ENCODE measurements at regions not wholly inside any gene's neighbourhood (a gene's known extent, or its start where the extent isn't known, plus 50 kb on each side); places are given as distances from the start of the nearest gene placed in this dataset.

GRCh38 chr18:28692337-28692736 lies 515.4 kb upstream of the CDH2 start:
- no peak for DNase-seq (ENCODE audit: low spot score)
- Histone ChIP-seq H3K4me1 (ENCODE audit: insufficient read depth, low read length, poor library complexity, severe bottlenecking) (peaks cover 4% of the 10 kb centered on the region), H3K27ac (ENCODE audit: low read depth, low read length, poor library complexity, severe bottlenecking) (no peak overlapping the region), H3K4me3 (ENCODE audit: low read depth, low read length, poor library complexity, severe bottlenecking) (no peak overlapping the region), H3K27me3 (replicated peaks; ENCODE audit: insufficient read depth, low read depth, low read length, poor library complexity) (no peaks in the 10 kb centered on the region), H3K36me3 (ENCODE audit: insufficient read depth, low read length, poor library complexity, severe bottlenecking) (no peaks in the 10 kb centered on the region), H3K9me3 (ENCODE audit: low read depth, low read length, poor library complexity, severe bottlenecking) (no peaks in the 10 kb centered on the region)
- POLR2A ChIA-PET (ENCODE audit: low non-redundant PET), result no interaction called here
- no TSS peak for BruUV-seq (replicated peaks)
- TF ChIP-seq EZH2 (IDR thresholded peaks at IDR 0.05; ENCODE audit: borderline replicate concordance, low read depth, low read length, poor library complexity, severe bottlenecking), result no peak
- TF ChIP-seq CTCF (conservative IDR thresholded peaks at IDR 0.05; ENCODE audit: low read depth, low read length), result no peak
- intact Hi-C loops (cut with micrococcal nuclease; ENCODE audit: unreplicated experiment), result no loop called here
- CTCF ChIA-PET, result no interaction called here

GRCh38 chr18:28691496-28691840 lies 514.5 kb upstream of the CDH2 start:
- no peak for TF ChIP-seq CTCF (conservative IDR thresholded peaks at IDR 0.05; ENCODE audit: low read depth, low read length)
- no peak for TF ChIP-seq EZH2 (IDR thresholded peaks at IDR 0.05; ENCODE audit: borderline replicate concordance, low read depth, low read length, poor library complexity, severe bottlenecking)
- no TSS peak for BruUV-seq (replicated peaks)
- intact Hi-C loops (cut with micrococcal nuclease; ENCODE audit: unreplicated experiment), result loop anchor here (2.0 kb wide), 1 partner anchor 13 kb away; no protein-coding TSS in a partner anchor
- Histone ChIP-seq H3K9me3 (ENCODE audit: low read depth, low read length, poor library complexity, severe bottlenecking) (no peaks in the 10 kb centered on the region), H3K27me3 (replicated peaks; ENCODE audit: insufficient read depth, low read depth, low read length, poor library complexity) (no peaks in the 10 kb centered on the region), H3K27ac (ENCODE audit: low read depth, low read length, poor library complexity, severe bottlenecking) (no peak overlapping the region), H3K4me1 (ENCODE audit: insufficient read depth, low read length, poor library complexity, severe bottlenecking) (peaks cover 4% of the 10 kb centered on the region), H3K36me3 (ENCODE audit: insufficient read depth, low read length, poor library complexity, severe bottlenecking) (no peaks in the 10 kb centered on the region), H3K4me3 (ENCODE audit: low read depth, low read length, poor library complexity, severe bottlenecking) (no peak overlapping the region)
- POLR2A ChIA-PET (ENCODE audit: low non-redundant PET), result no interaction called here
- DNase-seq (ENCODE audit: low spot score), result no peak
- CTCF ChIA-PET, result no interaction called here

- Histone ChIP-seq H3K36me3 (ENCODE audit: insufficient read depth, low read length, poor library complexity, severe bottlenecking) (no peaks in the 10 kb centered on the region), H3K27ac (ENCODE audit: low read depth, low read length, poor library complexity, severe bottlenecking) (no peak overlapping the region), H3K4me3 (ENCODE audit: low read depth, low read length, poor library complexity, severe bottlenecking) (no peak overlapping the region), H3K4me1 (ENCODE audit: insufficient read depth, low read length, poor library complexity, severe bottlenecking) (peaks cover 4% of the 10 kb centered on the region), H3K9me3 (ENCODE audit: low read depth, low read length, poor library complexity, severe bottlenecking) (no peaks in the 10 kb centered on the region), H3K27me3 (replicated peaks; ENCODE audit: insufficient read depth, low read depth, low read length, poor library complexity) (no peaks in the 10 kb centered on the region)
- no TSS peak for BruUV-seq (replicated peaks)
- no peak for TF ChIP-seq EZH2 (IDR thresholded peaks at IDR 0.05; ENCODE audit: borderline replicate concordance, low read depth, low read length, poor library complexity, severe bottlenecking)
- no peak for TF ChIP-seq CTCF (conservative IDR thresholded peaks at IDR 0.05; ENCODE audit: low read depth, low read length)
- CTCF ChIA-PET, result no interaction called here
- intact Hi-C loops (cut with micrococcal nuclease; ENCODE audit: unreplicated experiment), result loop anchor here (2.0 kb wide), 1 partner anchor 14 kb away; no protein-coding TSS in a partner anchor
- DNase-seq (ENCODE audit: low spot score), result no peak
- POLR2A ChIA-PET (ENCODE audit: low non-redundant PET), result no interaction called here
These were observed 514.0 kb upstream of the CDH2 start for GRCh38 chr18:28690836-28691495.

Data from A673 (cell line).